Kidney epithelial cell (primary cell): ENCODE measurements at regions not wholly inside any gene's neighbourhood (a gene's known extent, or its start where the extent isn't known, plus 50 kb on each side); places are given as distances from the start of the nearest gene placed in this dataset.

ENCODE experiments used
- DNase-seq: peaks from one replicate; pipeline ENCODE4 v3.0.0-alpha.2; 2010; ENCODE audit warnings: low read depth
- H3K27me3 ChIP-seq: 2 replicates; pipeline ENCODE4 v1.6.0; 2011; ENCODE audit warnings: low read length; ENCODE audit not compliant: control insufficient read depth, insufficient read depth
- H3K36me3 ChIP-seq: 2 replicates; pipeline ENCODE4 v1.5.1; 2011; ENCODE audit warnings: low read length; ENCODE audit not compliant: control insufficient read depth, insufficient read depth
- H3K4me3 ChIP-seq: 2 replicates; pipeline ENCODE4 v1.5.1; 2011; ENCODE audit warnings: low read depth, mild to moderate bottlenecking, control low read depth, low read length
- TF ChIP-seq, protein P1 (sequence below): IDR thresholded peaks from 2 replicates; pipeline ENCODE4 v1.5.1; 2011; ENCODE audit warnings: mild to moderate bottlenecking, moderate library complexity, low read length, control low read depth, inconsistent platforms; ENCODE audit not compliant: insufficient read depth, poor library complexity, severe bottlenecking

DNA sequence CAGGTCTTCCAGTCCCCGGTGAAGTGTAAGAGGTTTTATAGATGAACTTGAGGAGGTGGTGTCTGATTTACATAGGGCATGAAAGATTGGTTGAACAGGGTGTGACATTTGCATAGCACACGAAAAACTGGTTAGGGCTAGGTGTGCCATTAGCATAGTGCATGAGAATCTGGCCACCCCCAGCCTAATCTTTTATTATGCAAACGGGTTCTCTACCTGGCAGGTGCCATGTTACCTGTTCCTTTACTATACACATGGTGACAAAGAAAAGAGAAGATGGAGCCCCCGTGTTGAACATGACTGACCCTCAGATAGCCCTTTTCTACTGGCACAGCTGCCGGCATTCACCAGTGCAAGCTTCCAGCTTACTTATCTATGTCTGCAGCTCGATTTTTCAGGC is 71.0 kb downstream of the UCHL1 start:
- Histone ChIP-seq H3K36me3 (no peaks in the 10 kb centered on the region), H3K27me3 (no peaks in the 10 kb centered on the region), H3K4me3 (no peak overlapping the region)
- no peak for DNase-seq
- TF ChIP-seq, protein P1, sequence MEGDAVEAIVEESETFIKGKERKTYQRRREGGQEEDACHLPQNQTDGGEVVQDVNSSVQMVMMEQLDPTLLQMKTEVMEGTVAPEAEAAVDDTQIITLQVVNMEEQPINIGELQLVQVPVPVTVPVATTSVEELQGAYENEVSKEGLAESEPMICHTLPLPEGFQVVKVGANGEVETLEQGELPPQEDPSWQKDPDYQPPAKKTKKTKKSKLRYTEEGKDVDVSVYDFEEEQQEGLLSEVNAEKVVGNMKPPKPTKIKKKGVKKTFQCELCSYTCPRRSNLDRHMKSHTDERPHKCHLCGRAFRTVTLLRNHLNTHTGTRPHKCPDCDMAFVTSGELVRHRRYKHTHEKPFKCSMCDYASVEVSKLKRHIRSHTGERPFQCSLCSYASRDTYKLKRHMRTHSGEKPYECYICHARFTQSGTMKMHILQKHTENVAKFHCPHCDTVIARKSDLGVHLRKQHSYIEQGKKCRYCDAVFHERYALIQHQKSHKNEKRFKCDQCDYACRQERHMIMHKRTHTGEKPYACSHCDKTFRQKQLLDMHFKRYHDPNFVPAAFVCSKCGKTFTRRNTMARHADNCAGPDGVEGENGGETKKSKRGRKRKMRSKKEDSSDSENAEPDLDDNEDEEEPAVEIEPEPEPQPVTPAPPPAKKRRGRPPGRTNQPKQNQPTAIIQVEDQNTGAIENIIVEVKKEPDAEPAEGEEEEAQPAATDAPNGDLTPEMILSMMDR = no peak

DNA sequence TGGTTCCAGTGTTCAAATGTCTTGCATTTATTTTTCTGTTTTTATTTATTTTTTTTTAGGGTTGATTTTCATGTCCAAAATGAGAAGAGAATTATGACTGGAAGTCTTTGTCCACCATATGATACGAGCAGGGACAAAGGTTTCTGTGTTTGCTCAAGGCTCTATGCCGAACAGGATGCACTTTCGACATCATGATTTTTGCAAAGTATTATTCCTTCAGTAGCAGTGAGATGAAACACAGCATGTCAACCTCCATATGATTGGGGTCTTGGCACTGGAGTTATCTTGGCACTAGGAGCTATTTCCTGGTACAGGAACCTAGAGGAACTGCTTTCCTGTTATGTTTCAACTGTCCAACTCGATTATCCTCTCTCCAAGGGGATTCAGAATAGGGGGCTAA is 72.6 kb downstream of the UCHL1 start:
- Histone ChIP-seq H3K4me3 (no peak overlapping the region), H3K27me3 (no peaks in the 10 kb centered on the region), H3K36me3 (no peaks in the 10 kb centered on the region)
- TF ChIP-seq, protein P1 = no peak
- no peak for DNase-seq

DNA sequence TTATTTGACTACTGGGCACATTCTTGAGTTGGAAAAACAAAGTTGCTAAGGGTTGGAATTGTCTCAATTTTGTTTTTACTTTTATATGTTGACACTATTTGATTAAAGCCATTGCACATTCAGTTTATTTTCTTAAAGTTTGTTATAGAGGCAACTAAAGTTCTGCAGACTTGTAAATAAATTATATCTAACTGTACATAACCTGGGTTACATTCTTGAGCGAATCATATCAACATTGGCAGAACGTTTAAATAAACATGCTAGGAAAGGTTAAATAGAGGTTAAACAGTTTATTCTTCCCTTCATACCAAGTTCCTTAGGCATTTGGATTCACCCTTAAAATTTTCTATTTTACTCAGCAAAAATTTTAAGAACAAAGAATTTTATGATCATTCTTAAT is 74.5 kb downstream of the UCHL1 start:
- no peak for DNase-seq
- Histone ChIP-seq H3K4me3 (no peak overlapping the region), H3K36me3 (no peaks in the 10 kb centered on the region), H3K27me3 (no peaks in the 10 kb centered on the region)
- TF ChIP-seq, protein P1 = no peak

DNA sequence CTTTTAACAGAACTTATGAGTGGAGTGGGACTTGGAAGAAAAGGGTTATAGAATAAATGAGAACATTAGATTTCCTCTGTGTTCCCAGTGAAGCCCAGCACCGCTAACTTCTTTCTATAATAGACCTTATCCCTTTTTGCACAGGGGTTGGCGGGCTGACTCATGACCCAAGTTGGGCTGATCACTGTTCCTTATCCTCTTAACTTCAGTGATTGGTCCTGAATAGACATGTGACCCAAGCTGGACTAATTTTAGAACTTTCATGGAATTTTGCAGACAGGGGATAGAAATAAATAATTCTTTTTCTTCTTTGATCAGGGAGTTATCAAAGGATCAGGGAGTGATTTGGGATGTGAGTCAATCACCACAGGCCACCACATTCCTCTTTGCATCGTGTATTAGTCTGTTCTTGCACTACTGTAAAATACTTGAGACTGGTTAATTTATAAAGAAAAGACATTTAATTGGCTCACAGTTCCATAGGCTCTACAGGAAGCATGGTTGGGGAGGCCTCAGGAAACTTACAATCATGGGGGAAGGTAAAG is 75.9 kb downstream of the UCHL1 start:
- H3K27me3 ChIP-seq = no peaks in the 10 kb centered on the region
- DNase-seq = no peak
- no peaks in the 10 kb centered on the region for H3K36me3 ChIP-seq
- TF ChIP-seq, protein P1 = no peak
- no peak overlapping the region for H3K4me3 ChIP-seq

DNA sequence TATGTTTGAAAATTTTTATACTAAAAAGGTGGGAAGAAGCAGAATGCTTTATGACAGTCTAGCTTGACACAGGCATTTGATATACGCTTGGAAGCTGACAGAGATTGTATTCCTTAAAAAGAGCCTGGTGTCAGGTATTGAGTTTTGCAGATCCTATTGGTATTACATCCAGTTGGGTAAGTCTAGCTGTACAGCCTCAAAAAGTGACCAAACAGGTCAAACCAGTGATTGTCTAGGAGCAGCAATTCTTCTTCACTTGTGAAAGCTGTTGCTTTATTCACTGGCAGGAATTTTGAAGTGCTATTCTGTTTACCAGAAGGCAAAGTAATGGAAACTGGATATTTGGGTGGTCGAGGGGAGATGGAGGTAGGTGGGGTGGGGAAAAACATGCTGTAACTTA is 77.5 kb downstream of the UCHL1 start:
- H3K4me3 ChIP-seq = no peak overlapping the region
- no peak for DNase-seq
- no peaks in the 10 kb centered on the region for H3K36me3 ChIP-seq
- TF ChIP-seq, protein P1 = no peak
- no peaks in the 10 kb centered on the region for H3K27me3 ChIP-seq
